NCI-H1436 (cell line): ENCODE measurements at regions not wholly inside any gene's neighbourhood (a gene's known extent, or its start where the extent isn't known, plus 50 kb on each side); places are given as distances from the start of the nearest gene placed in this dataset.

Experiments
- DNase-seq: peaks from one replicate; lab custom pipeline; 2025; lab: John Stamatoyannopoulos, UW

DNA sequence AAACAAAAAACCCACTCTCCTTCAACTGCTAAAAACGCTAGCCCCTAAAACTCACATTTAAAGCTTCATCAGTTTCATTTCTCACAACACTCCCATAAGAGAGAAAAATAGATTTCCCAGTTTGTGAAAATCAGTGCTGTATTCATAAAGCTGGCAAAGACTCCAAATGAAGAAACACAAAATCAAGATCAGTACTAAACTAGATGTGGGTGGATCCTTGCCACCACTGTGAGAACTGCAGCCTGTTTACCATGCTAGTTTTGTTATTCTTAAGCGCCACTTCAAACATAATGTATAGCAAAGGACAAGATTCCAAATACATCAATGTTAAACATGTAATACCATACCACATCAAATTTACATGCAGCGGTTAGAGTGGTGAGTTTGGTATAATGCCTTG, 104.5 kb upstream of the CCDC150 start:
- no peak for DNase-seq

DNA sequence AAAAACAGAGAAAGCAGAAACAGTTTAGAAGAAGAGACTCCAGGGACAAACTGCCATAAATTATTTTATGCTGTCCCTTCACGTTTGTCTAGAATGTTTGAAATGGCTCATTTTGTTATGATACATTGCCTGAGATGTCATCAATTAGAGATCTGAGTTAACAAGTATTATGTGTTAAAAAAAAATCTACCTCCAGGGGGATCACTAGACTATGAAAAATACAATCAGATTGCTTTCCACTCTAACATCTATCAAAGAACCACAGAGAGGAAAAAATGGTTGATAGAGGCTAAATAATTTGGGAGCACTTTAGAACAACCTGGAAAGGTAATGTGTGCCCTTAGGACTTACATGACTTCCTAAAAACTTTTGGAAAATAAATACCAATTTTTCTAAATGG, 103.8 kb upstream of the CCDC150 start:
- no peak for DNase-seq

- no peak for DNase-seq
These were observed 102.2 kb upstream of the CCDC150 start for GRCh38 chr2:196537311-196537710.

DNA sequence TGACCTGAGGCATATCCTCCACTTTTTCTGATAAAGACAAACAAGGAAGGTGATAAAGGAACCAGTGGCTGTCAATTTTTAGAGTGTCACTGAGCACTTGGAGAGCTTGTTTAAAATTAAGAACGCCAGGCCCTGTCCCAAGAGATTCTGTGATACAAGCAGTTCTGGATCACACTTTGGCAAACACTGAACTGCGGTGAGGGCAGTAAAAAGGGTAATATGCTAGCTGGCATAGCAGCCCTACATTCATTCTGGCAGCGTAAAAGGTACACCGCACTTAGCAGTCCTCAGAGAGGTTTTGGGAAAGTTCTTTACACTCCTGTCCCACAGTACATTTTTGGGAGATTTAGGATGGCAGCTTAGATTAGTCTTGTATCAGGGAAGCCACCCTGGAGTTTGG, 101.3 kb upstream of the CCDC150 start:
- DNase-seq: no peak

- no peak for DNase-seq
These were observed 100.9 kb upstream of the CCDC150 start for GRCh38 chr2:196538646-196539045.

DNA sequence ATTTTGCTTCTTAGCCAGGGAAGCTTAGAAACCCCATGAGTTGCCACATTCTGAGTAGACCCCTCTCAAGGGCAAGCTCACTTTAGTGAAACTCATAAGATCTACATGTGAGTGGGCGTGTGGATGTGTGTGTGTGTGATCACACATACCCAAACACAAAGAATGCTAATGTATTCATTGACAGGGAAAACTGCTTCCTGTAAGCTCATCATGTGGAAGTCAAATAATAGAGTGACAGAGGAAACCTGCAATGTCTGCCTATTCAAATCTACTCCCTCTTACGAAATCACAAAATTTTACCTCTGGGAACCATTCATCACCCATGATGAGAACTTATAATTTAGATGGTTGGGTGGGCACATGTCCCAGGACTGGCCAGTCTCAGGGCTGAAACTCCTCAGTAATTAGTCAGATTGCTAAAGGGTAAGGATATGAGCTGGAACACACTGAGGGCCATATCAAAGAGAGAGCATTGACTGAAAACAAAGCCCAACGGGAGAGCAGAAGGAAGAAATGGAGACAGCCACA, 94.5 kb upstream of the CCDC150 start:
- no peak for DNase-seq

GRCh38 chr2:196546151-196546919, 93.2 kb upstream of the CCDC150 start:
- DNase-seq: no peak

DNA sequence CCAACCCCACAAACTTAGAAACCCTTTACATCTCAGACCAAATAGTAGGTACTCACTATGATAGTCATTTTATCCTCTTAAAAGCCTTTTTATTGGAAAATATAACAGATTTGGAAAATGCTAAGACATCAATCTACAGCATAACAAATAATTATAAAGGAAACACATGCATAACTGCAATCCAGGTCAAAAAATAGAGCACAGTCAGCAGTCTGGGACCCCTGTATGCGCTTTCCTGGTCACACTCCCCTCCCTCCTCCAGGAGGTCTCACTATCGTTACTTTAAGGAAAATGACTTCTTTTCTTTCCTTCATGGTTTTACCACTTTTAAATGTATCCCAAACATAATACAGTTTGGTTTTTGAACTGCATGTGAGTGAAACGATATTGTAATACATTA, 90.5 kb upstream of the CCDC150 start:
- DNase-seq: no peak

- no peak for DNase-seq
These were observed 88.5 kb upstream of the CCDC150 start for GRCh38 chr2:196551014-196551413.

DNA sequence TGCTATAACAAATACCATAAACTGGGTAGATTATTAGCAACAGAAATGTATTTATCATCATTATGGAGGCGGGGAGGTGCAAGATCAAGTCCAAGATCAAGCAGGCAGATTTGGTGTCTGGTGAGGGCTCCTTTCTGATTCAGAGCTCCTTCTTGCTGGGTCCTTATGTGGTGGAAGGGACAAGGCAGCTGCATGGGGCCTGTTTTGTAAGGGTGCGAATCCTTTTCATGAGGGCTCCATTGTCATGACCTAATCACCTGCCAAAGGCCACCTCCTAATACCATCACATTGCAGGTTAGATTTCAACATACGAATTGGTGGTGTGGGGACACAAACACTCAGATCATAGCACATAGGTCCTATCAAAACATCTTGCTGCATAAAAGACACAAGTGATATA, 84.4 kb upstream of the CCDC150 start:
- no peak for DNase-seq

DNA sequence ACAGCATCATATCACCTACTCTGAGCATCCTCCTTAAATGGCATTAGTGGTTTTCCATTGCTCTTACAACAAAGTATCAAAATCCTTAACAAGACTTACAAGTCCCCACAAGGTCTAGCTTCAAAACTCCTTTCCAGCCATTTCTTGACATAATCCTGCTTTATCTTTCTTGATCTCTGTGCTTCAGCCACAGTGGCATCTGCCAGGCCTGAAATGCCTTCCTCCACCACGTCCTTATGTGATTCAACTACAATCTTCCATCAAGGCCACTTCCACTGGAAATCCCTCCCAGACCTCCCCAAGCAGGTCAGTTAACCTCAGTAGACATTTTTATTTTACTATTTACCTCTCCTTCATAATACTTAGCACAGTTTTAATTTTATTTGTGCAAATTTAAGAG, 83.8 kb upstream of the CCDC150 start:
- no peak for DNase-seq

- DNase-seq: no peak
These were observed 81.0 kb upstream of the CCDC150 start for GRCh38 chr2:196558497-196558896.

DNA sequence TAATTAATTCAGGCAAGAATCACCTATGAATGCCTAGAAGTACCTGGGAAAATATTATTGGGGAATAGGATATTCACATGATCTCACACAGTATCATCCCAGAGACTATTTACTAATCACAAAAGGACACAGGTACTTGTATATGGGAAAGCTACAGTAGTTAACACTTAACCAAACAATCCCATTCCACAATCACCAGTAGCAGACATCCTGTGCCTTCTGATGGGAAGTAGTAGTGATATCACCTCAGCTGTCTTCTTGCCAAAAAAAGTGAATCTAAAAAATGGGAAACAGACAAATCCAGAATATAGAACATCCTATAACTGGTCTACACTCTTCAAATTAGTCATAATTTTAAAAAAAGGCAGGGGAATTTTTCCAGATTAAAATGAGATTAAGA, 75.6 kb upstream of the CCDC150 start:
- no peak for DNase-seq

DNA sequence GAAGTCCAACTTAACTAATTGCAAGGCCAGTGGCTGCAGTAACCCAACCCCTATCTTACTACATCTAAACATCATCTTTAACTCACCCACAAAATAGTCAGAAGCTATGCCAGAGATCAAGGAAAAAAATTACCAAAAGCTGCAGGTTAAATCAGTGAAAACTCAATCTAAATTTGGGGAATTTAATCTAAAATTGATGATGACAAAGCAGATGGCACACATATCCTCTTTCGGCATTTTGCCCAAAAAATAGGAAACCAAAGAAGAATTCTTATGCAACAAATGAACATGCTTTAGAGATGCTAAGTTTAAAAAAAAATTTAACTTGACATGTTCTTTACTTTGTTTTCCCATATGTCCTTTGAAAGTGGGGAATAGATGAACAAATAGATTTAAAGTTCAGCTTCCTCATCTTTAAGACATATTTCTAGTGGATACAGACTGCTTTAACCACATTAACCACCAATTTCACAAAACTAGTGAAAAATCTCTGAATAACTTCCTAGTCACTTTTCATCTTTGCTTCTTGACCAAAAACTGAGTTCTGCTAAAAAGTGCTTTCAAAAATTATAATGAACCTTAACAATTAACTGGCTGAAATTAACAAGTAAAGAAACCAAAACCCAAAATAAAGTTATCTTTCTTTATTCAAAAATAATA, 74.3 kb upstream of the CCDC150 start:
- DNase-seq: no peak

- no peak for DNase-seq
These were observed 73.5 kb upstream of the CCDC150 start for GRCh38 chr2:196565982-196566381.

DNA sequence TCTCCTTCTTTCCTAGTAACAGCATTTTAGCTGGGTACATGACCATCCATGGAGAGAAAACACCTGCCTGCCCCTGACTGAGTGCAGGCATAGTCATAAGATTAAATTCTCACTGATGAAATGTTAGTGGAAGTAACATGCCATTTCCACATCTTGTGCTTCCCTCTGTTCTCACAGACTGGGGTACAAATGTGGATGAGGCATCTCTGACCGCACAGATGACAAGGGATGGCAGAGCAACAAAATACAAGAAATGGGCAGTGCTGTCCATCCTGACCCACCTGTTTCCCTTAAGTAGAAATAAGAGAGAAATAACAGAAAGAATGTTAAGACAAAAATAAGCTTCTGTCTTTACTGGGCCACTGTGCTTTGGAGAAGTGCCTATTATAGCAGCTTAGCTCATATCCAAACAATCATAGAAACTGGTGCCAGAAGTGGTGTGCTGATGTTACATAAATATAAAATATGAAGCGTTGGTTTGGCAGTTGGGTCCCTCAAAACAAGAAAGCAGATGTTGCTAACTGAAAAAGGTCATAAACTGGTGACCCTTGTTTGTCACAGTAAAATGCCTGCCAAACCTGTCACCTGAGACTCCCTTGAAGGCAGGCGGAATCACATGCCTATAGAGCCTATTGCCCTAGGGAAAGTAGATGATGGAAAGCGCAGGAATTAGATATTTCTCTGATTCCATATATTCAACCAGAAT, 72.4 kb upstream of the CCDC150 start:
- DNase-seq: no peak

GRCh38 chr2:196568506-196568905, 71.0 kb upstream of the CCDC150 start:
- no peak for DNase-seq

GRCh38 chr2:196584903-196585302, 54.6 kb upstream of the CCDC150 start:
- DNase-seq: no peak

DNA sequence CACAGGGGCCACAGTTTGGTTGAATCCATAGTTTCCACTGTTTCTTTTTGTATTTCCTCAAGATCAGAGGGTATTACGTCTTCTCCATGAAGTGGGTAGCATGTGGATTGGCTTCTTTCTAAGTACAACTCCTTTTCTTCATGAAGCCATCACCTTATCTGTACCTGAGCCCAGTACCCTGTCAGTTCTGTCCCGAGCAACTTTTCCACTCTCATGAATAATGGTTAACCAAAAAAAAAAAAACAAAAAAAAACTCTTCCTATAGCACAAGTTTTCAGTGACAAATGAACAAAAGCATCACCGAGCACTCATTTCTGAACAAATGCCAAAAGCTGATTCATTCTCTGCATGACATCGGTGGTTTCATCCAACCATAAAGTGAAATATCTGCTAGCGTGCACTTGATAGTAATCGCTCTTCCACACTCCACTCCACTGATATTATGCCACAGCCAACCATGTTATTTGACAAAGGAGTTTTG, 53.0 kb upstream of the CCDC150 start:
- no peak for DNase-seq

DNA sequence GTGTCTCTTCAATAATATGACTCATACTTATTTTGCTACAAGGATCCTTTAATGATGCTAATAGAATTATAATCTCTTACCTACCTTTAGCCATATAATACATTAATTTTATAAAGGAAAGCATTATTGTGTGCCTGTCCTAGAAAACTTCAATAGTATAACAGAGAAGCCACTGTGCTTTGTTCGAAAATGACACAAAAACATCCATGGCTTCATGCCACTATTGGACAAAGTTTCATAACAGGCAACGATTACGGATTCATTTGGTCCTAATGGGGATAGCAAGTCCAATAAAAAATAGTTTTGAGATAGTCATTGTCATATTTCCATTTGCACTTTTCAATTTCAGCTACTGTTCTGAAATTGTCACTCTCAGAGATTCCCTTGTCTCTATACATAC, 52.5 kb upstream of the CCDC150 start:
- no peak for DNase-seq

GRCh38 chr2:196587739-196588138, 51.8 kb upstream of the CCDC150 start:
- no peak for DNase-seq

DNA sequence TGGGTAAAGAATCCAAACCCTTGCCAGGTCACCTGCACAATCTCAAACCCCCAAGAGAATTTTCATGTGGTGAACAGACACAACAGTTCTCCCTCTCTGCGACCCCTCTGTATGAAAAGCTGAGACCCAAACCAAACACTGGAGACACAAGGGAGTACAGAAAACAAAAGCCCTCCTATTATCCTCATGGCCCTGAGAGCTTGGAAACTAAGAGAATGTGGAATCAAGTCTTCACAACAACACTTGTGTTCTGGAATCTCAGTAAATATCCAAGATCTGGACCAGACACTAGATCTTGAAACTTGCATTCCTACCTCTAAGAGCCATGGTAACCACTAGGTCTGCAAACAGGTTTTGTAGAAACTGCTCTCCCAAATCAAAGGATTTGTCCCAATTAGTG, 50.1 kb upstream of the CCDC150 start:
- DNase-seq: no peak
